ENCODE measurements at regions not wholly inside any gene's neighbourhood (a gene's known extent, or its start where the extent isn't known, plus 50 kb on each side); places are given as distances from the start of the nearest gene placed in this dataset.
A peak's percentile ranks its signal among the peaks of the same experiment; 100 is the strongest.
"Not testable (repeated sequence)": the region's sequence is repeated elsewhere in the genome, so short reads cannot be mapped to it uniquely, and the experiment has no call there.

- no peak for TF ChIP-seq SNAI2 (CRISPR knock-in tag; IDR thresholded peaks at IDR 0.05)
- TF ChIP-seq POU6F1 (CRISPR knock-in tag; IDR thresholded peaks at IDR 0.05; ENCODE audit: borderline replicate concordance, low read depth) = no peak
- TF ChIP-seq ARNTL (CRISPR knock-in tag; IDR thresholded peaks at IDR 0.05; ENCODE audit: borderline replicate concordance, low read depth) = no peak
- no peak for TF ChIP-seq ZNF8 (CRISPR knock-in tag; IDR thresholded peaks at IDR 0.05)
- no peak for TF ChIP-seq TOX (CRISPR knock-in tag; IDR thresholded peaks at IDR 0.05; ENCODE audit: borderline replicate concordance)
- no peak for TF ChIP-seq ZNF70 (CRISPR knock-in tag; IDR thresholded peaks at IDR 0.05)
- TF ChIP-seq RARB (CRISPR knock-in tag; IDR thresholded peaks at IDR 0.05) = no peak
- peak; percentile 54; the same call in 2 of the 3 replicates for ATAC-seq
Measured at GRCh38 chr6:74343804-74344203, 647.8 kb downstream of the CD109 start.

GRCh38 chr6:74343321-74343720 is 647.3 kb downstream of the CD109 start:
- ATAC-seq = not testable (repeated sequence)

- ATAC-seq = no peak
- TF ChIP-seq PPARA (CRISPR knock-in tag; IDR thresholded peaks at IDR 0.05; ENCODE audit: borderline replicate concordance) = no peak
- no peak for TF ChIP-seq ESRRG (CRISPR knock-in tag; IDR thresholded peaks at IDR 0.05)
- no peak for TF ChIP-seq GLIS3 (CRISPR knock-in tag; IDR thresholded peaks at IDR 0.05)
- no peak for TF ChIP-seq TOX (CRISPR knock-in tag; IDR thresholded peaks at IDR 0.05; ENCODE audit: borderline replicate concordance)
- TF ChIP-seq ZC3H10 (CRISPR knock-in tag; IDR thresholded peaks at IDR 0.05) = no peak
- TF ChIP-seq RARB (CRISPR knock-in tag; IDR thresholded peaks at IDR 0.05) = no peak
Measured at GRCh38 chr6:74334722-74335121, 638.7 kb downstream of the CD109 start.

GRCh38 chr6:74333406-74333805 is 637.4 kb downstream of the CD109 start:
- no peak for ATAC-seq
- TF ChIP-seq PPARA (CRISPR knock-in tag; IDR thresholded peaks at IDR 0.05; ENCODE audit: borderline replicate concordance) (no peak), ZNF70 (CRISPR knock-in tag; IDR thresholded peaks at IDR 0.05) (no peak), BACH2 (CRISPR knock-in tag; IDR thresholded peaks at IDR 0.05; ENCODE audit: borderline replicate concordance) (no peak), TOX (CRISPR knock-in tag; IDR thresholded peaks at IDR 0.05; ENCODE audit: borderline replicate concordance) (no peak), POU6F1 (CRISPR knock-in tag; IDR thresholded peaks at IDR 0.05; ENCODE audit: borderline replicate concordance, low read depth) (no peak), CSRNP3 (CRISPR knock-in tag; IDR thresholded peaks at IDR 0.05) (no peak), OSR1 (CRISPR knock-in tag; IDR thresholded peaks at IDR 0.05) (no peak), ZC3H10 (CRISPR knock-in tag; IDR thresholded peaks at IDR 0.05) (no peak), TSHZ2 (CRISPR knock-in tag; IDR thresholded peaks at IDR 0.05) (no peak), GLIS3 (CRISPR knock-in tag; IDR thresholded peaks at IDR 0.05) (no peak), ZNF8 (CRISPR knock-in tag; IDR thresholded peaks at IDR 0.05) (no peak), ESRRG (CRISPR knock-in tag; IDR thresholded peaks at IDR 0.05) (no peak), CSDC2 (CRISPR knock-in tag; IDR thresholded peaks at IDR 0.05) (no peak), ZFP3 (CRISPR knock-in tag; IDR thresholded peaks at IDR 0.05) (no peak)

GRCh38 chr6:74320715-74321114 is 624.7 kb downstream of the CD109 start:
- no peak for TF ChIP-seq CSRNP3 (CRISPR knock-in tag; IDR thresholded peaks at IDR 0.05)
- no peak for TF ChIP-seq RARB (CRISPR knock-in tag; IDR thresholded peaks at IDR 0.05)
- TF ChIP-seq GLIS3 (CRISPR knock-in tag; IDR thresholded peaks at IDR 0.05) = no peak
- TF ChIP-seq TCF4 (CRISPR knock-in tag; IDR thresholded peaks at IDR 0.05; ENCODE audit: borderline replicate concordance) = no peak
- no peak for TF ChIP-seq PATZ1 (CRISPR knock-in tag; IDR thresholded peaks at IDR 0.05; ENCODE audit: borderline replicate concordance)
- no peak for TF ChIP-seq ZFP30 (CRISPR knock-in tag; IDR thresholded peaks at IDR 0.05)
- no peak for TF ChIP-seq ZNF70 (CRISPR knock-in tag; IDR thresholded peaks at IDR 0.05)
- TF ChIP-seq ARNTL (CRISPR knock-in tag; IDR thresholded peaks at IDR 0.05; ENCODE audit: borderline replicate concordance, low read depth) = no peak
- TF ChIP-seq ZC3H10 (CRISPR knock-in tag; IDR thresholded peaks at IDR 0.05) = no peak
- no peak for TF ChIP-seq ESRRG (CRISPR knock-in tag; IDR thresholded peaks at IDR 0.05)
- no peak for TF ChIP-seq CSDC2 (CRISPR knock-in tag; IDR thresholded peaks at IDR 0.05)
- TF ChIP-seq SNAI2 (CRISPR knock-in tag; IDR thresholded peaks at IDR 0.05) = no peak
- no peak for ATAC-seq

Data from SK-N-SH treated with all-trans-retinoic acid at 6 μM for 48 hours (cell line).